PC-3 (cell line): ENCODE measurements at regions not wholly inside any gene's neighbourhood (a gene's known extent, or its start where the extent isn't known, plus 50 kb on each side); places are given as distances from the start of the nearest gene placed in this dataset.

Experiments used
- ATAC-seq: fragments of 200-7000 bp; cut with Tn5 transposase; 2 replicates; pipeline ENCODE4 v1.9.1; 2020; ENCODE audit warnings: mild to moderate bottlenecking, moderate library complexity
- BruUV-seq: library from RNA; stranded (reverse); fragments of 400-500 nt; replicated peaks from 2 replicates; lab custom pipeline; 2021; lab: Mats Ljungman, UMichigan
- CTCF ChIA-PET: fragments of 300-600 bp; sonication (Branson Sonifier 250); formaldehyde crosslinking; loops from one replicate; lab custom pipeline; 2022; ENCODE audit warnings: antibody characterized with exemption; lab: Charles Lee
- POLR2A ChIA-PET: fragments of 300-600 bp; sonication (Branson Sonifier 250); formaldehyde crosslinking; loops from one replicate; lab custom pipeline; 2022; ENCODE audit warnings: antibody characterized with exemption; ENCODE audit not compliant: unreplicated experiment; lab: Charles Lee
- DNase-seq: peaks from one replicate; pipeline ENCODE4 v3.0.0-alpha.2; 2015
- H2AFZ ChIP-seq: fragments of 300-600 bp; sonication (generic); 2 replicates; pipeline ENCODE4 v1.6.0; 2016; ENCODE audit warnings: antibody characterized with exemption, low read length
- H3F3A ChIP-seq: fragments of 300-600 bp; sonication (generic); one replicate; pipeline ENCODE4 v1.6.0; 2017; ENCODE audit warnings: antibody characterized with exemption, low read length, control low read depth, mild to moderate bottlenecking; ENCODE audit not compliant: unreplicated experiment
- H3K27ac ChIP-seq: fragments of 300-600 bp; sonication (generic); 2 replicates; pipeline ENCODE4 v1.5.1; 2016; ENCODE audit warnings: mild to moderate bottlenecking, low read length
- H3K27me3 ChIP-seq: fragments of 300-600 bp; sonication (generic); 2 replicates; pipeline ENCODE4 v1.6.1; 2016; ENCODE audit warnings: low read length, mixed read lengths
- H3K36me3 ChIP-seq: fragments of 300-600 bp; sonication (generic); 2 replicates; pipeline ENCODE4 v1.6.1; 2016; ENCODE audit warnings: low read depth, mixed run types, low read length, mixed read lengths
- H3K4me1 ChIP-seq: fragments of 300-600 bp; sonication (generic); 2 replicates; pipeline ENCODE4 v1.5.1; 2016; ENCODE audit warnings: low read length; ENCODE audit not compliant: insufficient read depth
- H3K4me2 ChIP-seq: fragments of 300-600 bp; sonication (generic); 2 replicates; pipeline ENCODE4 v1.6.0; 2016; ENCODE audit warnings: low read length
- H3K4me3 ChIP-seq: fragments of 300-600 bp; sonication (generic); 2 replicates; pipeline ENCODE4 v1.5.1; 2016; ENCODE audit warnings: mild to moderate bottlenecking, low read length, mixed read lengths
- H3K79me2 ChIP-seq: fragments of 300-600 bp; sonication (generic); 2 replicates; pipeline ENCODE4 v1.6.1; 2017; ENCODE audit warnings: low read length, mixed read lengths
- H3K9ac ChIP-seq: fragments of 300-600 bp; sonication (generic); 2 replicates; pipeline ENCODE4 v1.6.0; 2016; ENCODE audit warnings: mild to moderate bottlenecking, low read length
- H3K9me2 ChIP-seq: fragments of 300-600 bp; sonication (generic); replicated peaks from 2 replicates; pipeline ENCODE4 v1.6.1; 2016; ENCODE audit warnings: mixed run types, low read length, mixed read lengths
- H3K9me3 ChIP-seq: fragments of 300-600 bp; sonication (generic); 2 replicates; pipeline ENCODE4 v1.6.1; 2016; ENCODE audit warnings: low read length, mixed read lengths
- H4K20me1 ChIP-seq: fragments of 300-600 bp; sonication (generic); 2 replicates; pipeline ENCODE4 v1.6.1; 2016; ENCODE audit warnings: low read length, mixed read lengths
- EZH2 ChIP-seq: fragments of 300-600 bp; sonication (generic); IDR thresholded peaks from one replicate; pipeline ENCODE4 v1.6.1; 2017; ENCODE audit warnings: antibody characterized with exemption, mild to moderate bottlenecking, low read length; ENCODE audit not compliant: unreplicated experiment
- EZH2phosphoT487 ChIP-seq: fragments of 300-600 bp; sonication (generic); IDR thresholded peaks from 2 replicates; pipeline ENCODE4 v1.6.1; 2018; ENCODE audit warnings: mild to moderate bottlenecking, antibody characterized with exemption, low read length, borderline replicate concordance
- intact Hi-C: fragments of 100-400 bp; cut with micrococcal nuclease; formaldehyde crosslinking; loops from 2 replicates; pipeline ENCODE4 v1.9.0; 2023
- TF ChIP-seq, protein P1 (sequence below): fragments of 300-600 bp; sonication (generic); conservative IDR thresholded peaks from 2 replicates; pipeline ENCODE4 v1.5.1; 2017; ENCODE audit warnings: antibody characterized with exemption, low read depth, mild to moderate bottlenecking, low read length

- ATAC-seq (no peak), DNase-seq (no peak)
- TF ChIP-seq EZH2, result no peak
- TF ChIP-seq, protein P1, sequence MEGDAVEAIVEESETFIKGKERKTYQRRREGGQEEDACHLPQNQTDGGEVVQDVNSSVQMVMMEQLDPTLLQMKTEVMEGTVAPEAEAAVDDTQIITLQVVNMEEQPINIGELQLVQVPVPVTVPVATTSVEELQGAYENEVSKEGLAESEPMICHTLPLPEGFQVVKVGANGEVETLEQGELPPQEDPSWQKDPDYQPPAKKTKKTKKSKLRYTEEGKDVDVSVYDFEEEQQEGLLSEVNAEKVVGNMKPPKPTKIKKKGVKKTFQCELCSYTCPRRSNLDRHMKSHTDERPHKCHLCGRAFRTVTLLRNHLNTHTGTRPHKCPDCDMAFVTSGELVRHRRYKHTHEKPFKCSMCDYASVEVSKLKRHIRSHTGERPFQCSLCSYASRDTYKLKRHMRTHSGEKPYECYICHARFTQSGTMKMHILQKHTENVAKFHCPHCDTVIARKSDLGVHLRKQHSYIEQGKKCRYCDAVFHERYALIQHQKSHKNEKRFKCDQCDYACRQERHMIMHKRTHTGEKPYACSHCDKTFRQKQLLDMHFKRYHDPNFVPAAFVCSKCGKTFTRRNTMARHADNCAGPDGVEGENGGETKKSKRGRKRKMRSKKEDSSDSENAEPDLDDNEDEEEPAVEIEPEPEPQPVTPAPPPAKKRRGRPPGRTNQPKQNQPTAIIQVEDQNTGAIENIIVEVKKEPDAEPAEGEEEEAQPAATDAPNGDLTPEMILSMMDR, result no peak
- Histone ChIP-seq H3K79me2 (no peaks in the 10 kb centered on the region), H3K9ac (no peak overlapping the region), H4K20me1 (no peaks in the 10 kb centered on the region), H3F3A (peaks cover 2% of the 10 kb centered on the region), H3K9me2 (no peaks in the 10 kb centered on the region), H3K27me3 (no peaks in the 10 kb centered on the region), H2AFZ (no peak overlapping the region), H3K4me2 (no peak overlapping the region), H3K9me3 (no peaks in the 10 kb centered on the region), H3K4me1 (peaks cover 41% of the 10 kb centered on the region), H3K4me3 (no peak overlapping the region), H3K36me3 (no peaks in the 10 kb centered on the region), H3K27ac (no peak overlapping the region)
- intact Hi-C loops, result no loop called here
- no TSS peak for BruUV-seq
- ChIA-PET CTCF (no interaction called here), POLR2A (interaction anchor here (0.6 kb wide), 1 partner anchor 50 kb away, joined by 3 read pairs; no protein-coding TSS in a partner anchor)
These were observed 145.8 kb downstream of the ZFP36L2 start for GRCh38 chr2:43080571-43081021.

DNA sequence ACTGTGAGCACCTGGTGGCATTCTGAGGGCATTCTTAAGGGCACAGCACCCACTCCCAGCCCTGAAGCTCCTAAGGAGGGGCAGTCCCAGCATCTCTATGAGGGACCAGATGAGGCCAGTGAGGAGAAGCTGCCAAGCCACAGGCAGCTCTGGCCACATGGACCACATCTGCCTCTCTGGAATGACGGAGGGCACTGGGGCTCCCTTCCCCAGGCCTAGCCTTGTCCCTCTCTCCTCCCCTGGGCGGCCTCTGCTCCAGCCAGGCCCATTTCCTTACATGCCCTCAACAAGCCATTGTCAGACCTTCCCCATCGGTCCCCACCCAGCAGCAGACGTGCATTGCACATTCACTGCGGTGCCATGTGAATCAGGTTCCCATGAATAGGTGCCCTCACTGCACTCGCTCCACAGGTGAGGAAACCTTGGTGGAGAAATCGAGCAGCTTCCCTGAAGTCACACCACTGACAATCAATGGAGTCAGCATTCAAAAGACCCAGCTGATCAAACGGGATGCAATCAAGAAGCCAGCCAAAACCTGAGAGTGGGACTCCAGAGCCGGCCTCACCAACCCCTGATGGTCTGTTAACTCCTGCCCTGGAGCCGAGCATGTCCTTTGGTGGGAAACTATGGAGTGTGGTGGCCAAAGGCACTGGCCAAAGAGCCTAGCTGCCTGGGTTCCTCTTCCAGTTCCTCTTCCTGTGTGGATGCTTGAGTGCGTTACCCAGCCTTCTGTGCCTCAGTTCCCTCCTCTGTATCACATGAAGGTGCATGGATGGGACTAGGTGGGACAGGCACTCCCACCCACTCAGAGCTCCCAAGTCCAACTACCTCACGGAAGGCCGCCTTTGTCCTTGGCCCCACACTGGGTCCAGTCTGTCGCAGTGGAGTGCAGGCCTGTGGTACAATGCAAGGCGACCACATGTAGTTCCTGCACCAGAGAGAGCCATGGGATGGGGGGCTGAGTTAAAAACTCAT is 147.3 kb downstream of the ZFP36L2 start:
- intact Hi-C loops, result loop anchor here (10.0 kb wide), 1 partner anchor 146 kb away; the partner anchor contains the start of gene ZFP36L2
- BruUV-seq, result no TSS peak
- H3K4me1 ChIP-seq, result peaks cover 48% of the 10 kb centered on the region
- H3K9me2 ChIP-seq, result no peaks in the 10 kb centered on the region
- POLR2A ChIA-PET, result no interaction called here
- ATAC-seq (no peak), DNase-seq (no peak)
- H3K27me3 ChIP-seq, result no peaks in the 10 kb centered on the region
- H3K27ac ChIP-seq, result no peak overlapping the region
- H3K4me3 ChIP-seq, result no peak overlapping the region
- CTCF ChIA-PET, result no interaction called here
- no peak overlapping the region for H3K4me2 ChIP-seq
- TF ChIP-seq EZH2, result no peak
- no peak for TF ChIP-seq EZH2phosphoT487
- TF ChIP-seq, protein P1, result no peak
- H2AFZ ChIP-seq, result no peak overlapping the region
- H3K79me2 ChIP-seq, result peaks cover 2% of the 10 kb centered on the region
- no peaks in the 10 kb centered on the region for H3K9me3 ChIP-seq
- no peaks in the 10 kb centered on the region for H3K36me3 ChIP-seq
- no peaks in the 10 kb centered on the region for H4K20me1 ChIP-seq
- peaks cover 3% of the 10 kb centered on the region for H3F3A ChIP-seq
- no peak overlapping the region for H3K9ac ChIP-seq

GRCh38 chr2:43078301-43078700 is 148.1 kb downstream of the ZFP36L2 start:
- H4K20me1 ChIP-seq, result no peaks in the 10 kb centered on the region
- DNase-seq, result no peak
- H3K9me2 ChIP-seq, result no peaks in the 10 kb centered on the region
- H3K4me2 ChIP-seq, result no peak overlapping the region
- ChIA-PET POLR2A (no interaction called here), CTCF (no interaction called here)
- peaks cover 3% of the 10 kb centered on the region for H3F3A ChIP-seq
- intact Hi-C loops, result loop anchor here (10.0 kb wide), 1 partner anchor 146 kb away; the partner anchor contains the start of gene ZFP36L2
- no peak overlapping the region for H3K27ac ChIP-seq
- H3K79me2 ChIP-seq, result peaks cover 6% of the 10 kb centered on the region
- H2AFZ ChIP-seq, result no peak overlapping the region
- no TSS peak for BruUV-seq
- peaks cover 48% of the 10 kb centered on the region for H3K4me1 ChIP-seq
- ATAC-seq, result no peak
- no peaks in the 10 kb centered on the region for H3K27me3 ChIP-seq
- no peak overlapping the region for H3K4me3 ChIP-seq
- no peaks in the 10 kb centered on the region for H3K9me3 ChIP-seq
- H3K36me3 ChIP-seq, result no peaks in the 10 kb centered on the region
- H3K9ac ChIP-seq, result no peak overlapping the region
- TF ChIP-seq, protein P1, result no peak
- TF ChIP-seq EZH2phosphoT487 (no peak), EZH2 (no peak)
